ENCODE measurements at regions not wholly inside any gene's neighbourhood (a gene's known extent, or its start where the extent isn't known, plus 50 kb on each side); places are given as distances from the start of the nearest gene placed in this dataset.

- H3K4me3 ChIP-seq: no peak overlapping the region
- H3K9me3 ChIP-seq (ENCODE audit: low read depth): no peaks in the 10 kb centered on the region
- no peak overlapping the region for H2AFZ ChIP-seq
- H3K27ac ChIP-seq: no peak overlapping the region
- no peaks in the 10 kb centered on the region for H3K36me3 ChIP-seq (replicated peaks; ENCODE audit: insufficient read depth, low read depth)
- H3K4me1 ChIP-seq (ENCODE audit: insufficient read depth): no peaks in the 10 kb centered on the region
- no peak overlapping the region for H3K4me2 ChIP-seq
- no peak for TF ChIP-seq EZH2phosphoT487 (IDR thresholded peaks at IDR 0.05; ENCODE audit: low read depth, severe bottlenecking, unreplicated experiment)
- TF ChIP-seq EZH2 (IDR thresholded peaks at IDR 0.05; ENCODE audit: borderline replicate concordance): no peak
- TF ChIP-seq, protein P1, sequence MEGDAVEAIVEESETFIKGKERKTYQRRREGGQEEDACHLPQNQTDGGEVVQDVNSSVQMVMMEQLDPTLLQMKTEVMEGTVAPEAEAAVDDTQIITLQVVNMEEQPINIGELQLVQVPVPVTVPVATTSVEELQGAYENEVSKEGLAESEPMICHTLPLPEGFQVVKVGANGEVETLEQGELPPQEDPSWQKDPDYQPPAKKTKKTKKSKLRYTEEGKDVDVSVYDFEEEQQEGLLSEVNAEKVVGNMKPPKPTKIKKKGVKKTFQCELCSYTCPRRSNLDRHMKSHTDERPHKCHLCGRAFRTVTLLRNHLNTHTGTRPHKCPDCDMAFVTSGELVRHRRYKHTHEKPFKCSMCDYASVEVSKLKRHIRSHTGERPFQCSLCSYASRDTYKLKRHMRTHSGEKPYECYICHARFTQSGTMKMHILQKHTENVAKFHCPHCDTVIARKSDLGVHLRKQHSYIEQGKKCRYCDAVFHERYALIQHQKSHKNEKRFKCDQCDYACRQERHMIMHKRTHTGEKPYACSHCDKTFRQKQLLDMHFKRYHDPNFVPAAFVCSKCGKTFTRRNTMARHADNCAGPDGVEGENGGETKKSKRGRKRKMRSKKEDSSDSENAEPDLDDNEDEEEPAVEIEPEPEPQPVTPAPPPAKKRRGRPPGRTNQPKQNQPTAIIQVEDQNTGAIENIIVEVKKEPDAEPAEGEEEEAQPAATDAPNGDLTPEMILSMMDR (IDR thresholded peaks at IDR 0.05; ENCODE audit: poor library complexity): no peak
- H3K79me2 ChIP-seq: no peaks in the 10 kb centered on the region
- H3K27me3 ChIP-seq: no peaks in the 10 kb centered on the region
- H4K20me1 ChIP-seq (ENCODE audit: insufficient read depth, poor library complexity, severe bottlenecking): no peaks in the 10 kb centered on the region
- no peaks in the 10 kb centered on the region for H3K9me2 ChIP-seq (replicated peaks; ENCODE audit: insufficient read depth)
- no peak for DNase-seq (ENCODE audit: low spot score)
Measured at GRCh38 chr6:140434761-140435160, 1060.3 kb upstream of the CITED2 start.

GRCh38 chr6:140433072-140433471 lies 1058.6 kb upstream of the CITED2 start:
- H3K4me1 ChIP-seq (ENCODE audit: insufficient read depth): no peaks in the 10 kb centered on the region
- 98% methylated on average over 4 of the region's 4 CpGs for WGBS (ENCODE audit: low lambda C conversion rate, missing lambda C conversion rate)
- H3K4me3 ChIP-seq: no peak overlapping the region
- no peaks in the 10 kb centered on the region for H3K9me2 ChIP-seq (replicated peaks; ENCODE audit: insufficient read depth)
- no peak for DNase-seq (ENCODE audit: low spot score)
- no peak overlapping the region for H2AFZ ChIP-seq
- H3K4me2 ChIP-seq: no peak overlapping the region
- no peaks in the 10 kb centered on the region for H3K9me3 ChIP-seq (ENCODE audit: low read depth)
- H3K36me3 ChIP-seq (replicated peaks; ENCODE audit: insufficient read depth, low read depth): no peaks in the 10 kb centered on the region
- TF ChIP-seq, protein P1 (IDR thresholded peaks at IDR 0.05; ENCODE audit: poor library complexity): no peak
- TF ChIP-seq EZH2 (IDR thresholded peaks at IDR 0.05; ENCODE audit: borderline replicate concordance): no peak
- TF ChIP-seq EZH2phosphoT487 (IDR thresholded peaks at IDR 0.05; ENCODE audit: low read depth, severe bottlenecking, unreplicated experiment): no peak
- no peaks in the 10 kb centered on the region for H3K79me2 ChIP-seq
- no peaks in the 10 kb centered on the region for H4K20me1 ChIP-seq (ENCODE audit: insufficient read depth, poor library complexity, severe bottlenecking)
- H3K27ac ChIP-seq: no peak overlapping the region
- H3K27me3 ChIP-seq: no peaks in the 10 kb centered on the region

- Histone ChIP-seq H3K4me3 (no peak overlapping the region), H2AFZ (no peak overlapping the region), H3K27ac (no peak overlapping the region), H3K9me2 (replicated peaks; ENCODE audit: insufficient read depth) (no peaks in the 10 kb centered on the region), H3K4me1 (ENCODE audit: insufficient read depth) (no peaks in the 10 kb centered on the region), H3K79me2 (no peaks in the 10 kb centered on the region), H4K20me1 (ENCODE audit: insufficient read depth, poor library complexity, severe bottlenecking) (no peaks in the 10 kb centered on the region), H3K36me3 (replicated peaks; ENCODE audit: insufficient read depth, low read depth) (no peaks in the 10 kb centered on the region), H3K27me3 (no peaks in the 10 kb centered on the region), H3K4me2 (no peak overlapping the region), H3K9me3 (ENCODE audit: low read depth) (no peaks in the 10 kb centered on the region)
- TF ChIP-seq EZH2phosphoT487 (IDR thresholded peaks at IDR 0.05; ENCODE audit: low read depth, severe bottlenecking, unreplicated experiment) (no peak), EZH2 (IDR thresholded peaks at IDR 0.05; ENCODE audit: borderline replicate concordance) (no peak)
- TF ChIP-seq, protein P1 (IDR thresholded peaks at IDR 0.05; ENCODE audit: poor library complexity): no peak
- 85% methylated on average over 2 of the region's 2 CpGs for WGBS (ENCODE audit: low lambda C conversion rate, missing lambda C conversion rate)
- DNase-seq (ENCODE audit: low spot score): no peak
Measured at GRCh38 chr6:140427842-140428241, 1053.4 kb upstream of the CITED2 start.

Measured in hepatocyte (in vitro differentiated cells).